IPS DF 6.9 (cell line): ENCODE measurements at regions not wholly inside any gene's neighbourhood (a gene's known extent, or its start where the extent isn't known, plus 50 kb on each side); places are given as distances from the start of the nearest gene placed in this dataset.

ENCODE experiments used
- DNase-seq: peaks from one replicate; pipeline ENCODE4 v3.0.0-alpha.2; 2013; ENCODE audit warnings: low read depth, low spot score
- H3K27ac ChIP-seq: one replicate; pipeline ENCODE4 v1.5.1; 2013; ENCODE audit warnings: low read length, control low read depth
- H3K27me3 ChIP-seq: 2 replicates; pipeline ENCODE4 v1.6.1; 2013; ENCODE audit warnings: mild to moderate bottlenecking, low read length; ENCODE audit not compliant: control insufficient read depth, insufficient read depth
- H3K36me3 ChIP-seq: 2 replicates; pipeline ENCODE4 v1.6.1; 2013; ENCODE audit warnings: low read length; ENCODE audit not compliant: control insufficient read depth, insufficient read depth
- H3K4me1 ChIP-seq: 2 replicates; pipeline ENCODE4 v1.6.1; 2013; ENCODE audit warnings: low read length; ENCODE audit not compliant: control insufficient read depth, insufficient read depth
- H3K4me3 ChIP-seq: 2 replicates; pipeline ENCODE4 v1.5.1; 2013; ENCODE audit warnings: mild to moderate bottlenecking, low read length
- H3K9me3 ChIP-seq: 2 replicates; pipeline ENCODE4 v1.6.1; 2013; ENCODE audit warnings: low read length, inconsistent platforms; ENCODE audit not compliant: control insufficient read depth, insufficient read depth
- WGBS: extraction: QIAGEN DNeasy Blood & Tissue Kit; methylation state at CpG from one replicate; pipeline ENCODE4 v1.1.7; 2013; ENCODE audit warnings: mixed read lengths, missing lambda C conversion rate; ENCODE audit not compliant: insufficient read length, insufficient coverage; 5-methylcytosine and 5-hydroxymethylcytosine counted together

GRCh38 chr6:12501990-12502389, 211.8 kb downstream of the EDN1 start:
- Histone ChIP-seq H3K4me3 (no peak overlapping the region), H3K27ac (no peak overlapping the region), H3K4me1 (no peaks in the 10 kb centered on the region), H3K36me3 (no peaks in the 10 kb centered on the region), H3K9me3 (no peaks in the 10 kb centered on the region), H3K27me3 (no peaks in the 10 kb centered on the region)
- no CpG with 5 or more reads among the region's 1 CpG for WGBS
- no peak for DNase-seq

DNA sequence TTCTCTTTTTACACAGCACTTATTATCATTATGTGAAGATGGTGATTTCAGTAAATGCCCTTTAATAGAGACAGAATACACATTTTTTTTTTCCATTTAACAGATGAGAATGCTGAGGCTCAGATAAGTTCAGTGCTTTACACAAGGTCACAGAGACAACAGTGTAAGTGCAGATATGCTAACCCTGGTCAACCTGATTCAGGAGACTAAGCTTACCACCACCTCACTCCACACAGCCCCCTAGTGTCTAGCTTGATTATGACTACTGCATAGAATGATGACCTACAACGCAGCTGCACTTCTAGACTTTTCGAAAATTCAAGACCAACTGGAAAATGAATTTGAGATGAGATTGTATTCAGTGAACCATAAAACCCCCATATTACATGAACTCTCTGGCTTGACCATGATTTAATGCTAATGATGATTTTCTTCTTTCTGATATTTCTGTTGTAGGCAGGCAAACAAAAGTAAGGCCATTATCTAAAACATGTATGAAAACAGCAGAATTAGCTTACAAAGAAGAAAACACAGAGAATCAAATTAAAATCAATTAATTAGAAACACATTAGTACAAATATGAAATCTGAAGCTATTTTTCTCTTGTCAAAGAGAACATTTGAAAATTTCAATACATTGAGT, 212.1 kb upstream of the PHACTR1 start:
- no peaks in the 10 kb centered on the region for H3K9me3 ChIP-seq
- DNase-seq, result peak; percentile 33
- WGBS, result no CpG with 5 or more reads among the region's 2 CpGs
- no peaks in the 10 kb centered on the region for H3K4me1 ChIP-seq
- no peak overlapping the region for H3K27ac ChIP-seq
- no peak overlapping the region for H3K4me3 ChIP-seq
- H3K36me3 ChIP-seq, result no peaks in the 10 kb centered on the region
- no peaks in the 10 kb centered on the region for H3K27me3 ChIP-seq

DNA sequence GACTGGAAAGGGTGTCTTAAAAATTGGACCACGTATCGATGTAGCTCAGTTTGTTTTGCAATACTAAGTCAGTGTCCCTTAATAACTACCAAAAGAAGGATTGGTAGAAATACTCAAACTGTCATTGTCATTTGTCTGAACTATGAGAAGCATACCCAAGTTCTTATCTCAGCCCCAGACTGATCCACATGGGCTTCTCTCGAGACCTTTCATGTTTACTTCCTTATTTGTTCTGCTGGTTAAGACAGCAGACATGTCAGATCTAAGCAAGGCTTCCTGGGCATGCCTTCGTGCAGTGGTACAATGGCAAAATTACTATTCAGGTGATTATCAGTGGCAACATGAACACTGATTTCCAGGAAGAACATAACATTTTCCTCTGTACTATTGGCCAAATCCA, 211.1 kb upstream of the PHACTR1 start:
- Histone ChIP-seq H3K4me3 (no peak overlapping the region), H3K4me1 (no peaks in the 10 kb centered on the region), H3K36me3 (no peaks in the 10 kb centered on the region), H3K27me3 (no peaks in the 10 kb centered on the region), H3K9me3 (no peaks in the 10 kb centered on the region), H3K27ac (no peak overlapping the region)
- no peak for DNase-seq
- WGBS, result no CpG with 5 or more reads among the region's 4 CpGs

GRCh38 chr6:12506159-12506558, 210.4 kb upstream of the PHACTR1 start:
- no peaks in the 10 kb centered on the region for H3K4me1 ChIP-seq

DNA sequence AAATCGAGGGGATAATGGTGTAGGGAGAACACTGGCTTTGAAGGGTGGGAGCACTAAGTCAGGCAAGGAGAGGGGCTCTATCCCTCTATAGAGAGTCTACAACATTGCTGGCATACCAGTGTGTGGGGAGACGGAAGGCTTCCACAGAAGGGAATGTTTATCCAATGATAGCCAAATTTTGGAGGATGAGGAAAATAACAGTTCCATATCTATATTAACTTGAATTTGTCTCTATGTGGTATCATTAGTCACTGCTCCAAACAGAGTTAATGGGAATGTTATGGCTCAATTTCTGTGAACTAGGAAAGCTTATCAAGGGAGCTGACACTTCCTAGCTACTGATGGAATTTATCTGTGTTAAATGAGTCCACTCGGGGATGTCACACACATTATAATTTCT, 208.9 kb upstream of the PHACTR1 start:
- no peaks in the 10 kb centered on the region for H3K9me3 ChIP-seq
- no peak overlapping the region for H3K4me3 ChIP-seq
- no peaks in the 10 kb centered on the region for H3K27me3 ChIP-seq
- WGBS, result 100% methylated on average over 1 of the region's 3 CpGs
- no peak for DNase-seq
- no peaks in the 10 kb centered on the region for H3K36me3 ChIP-seq
- no peaks in the 10 kb centered on the region for H3K4me1 ChIP-seq
- no peak overlapping the region for H3K27ac ChIP-seq

More at GRCh38 chr6:12506159-12506558, 210.4 kb upstream of the PHACTR1 start:
- WGBS, result no CpG with 5 or more reads among the region's 2 CpGs
- Histone ChIP-seq H3K27me3 (no peaks in the 10 kb centered on the region), H3K36me3 (no peaks in the 10 kb centered on the region), H3K9me3 (no peaks in the 10 kb centered on the region), H3K27ac (no peak overlapping the region), H3K4me3 (no peak overlapping the region)
- no peak for DNase-seq

DNA sequence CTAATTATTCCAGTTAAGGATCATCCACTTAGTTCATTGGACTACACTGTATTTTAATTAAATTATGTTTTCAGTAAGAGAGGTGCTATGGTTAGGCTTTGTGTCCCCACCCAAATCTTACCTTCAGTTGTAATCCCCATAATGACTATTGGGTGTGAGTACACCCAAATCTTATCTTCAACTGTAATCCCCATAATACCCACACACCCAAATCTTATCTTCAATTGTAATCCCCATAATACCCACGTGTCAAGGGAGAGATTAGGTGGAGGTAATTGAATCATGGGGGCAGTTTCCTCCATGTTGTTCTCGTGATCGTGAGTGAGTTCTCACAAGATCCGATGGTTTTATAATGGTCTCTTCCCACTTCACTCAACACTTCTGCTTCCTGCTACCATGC, 208.0 kb upstream of the PHACTR1 start:
- Histone ChIP-seq H3K27ac (no peak overlapping the region), H3K9me3 (no peaks in the 10 kb centered on the region), H3K27me3 (no peaks in the 10 kb centered on the region), H3K36me3 (no peaks in the 10 kb centered on the region), H3K4me1 (no peaks in the 10 kb centered on the region), H3K4me3 (no peak overlapping the region)
- WGBS, result 100% methylated on average over 1 of the region's 4 CpGs
- no peak for DNase-seq

- Histone ChIP-seq H3K27ac (no peak overlapping the region), H3K9me3 (no peaks in the 10 kb centered on the region), H3K36me3 (no peaks in the 10 kb centered on the region), H3K27me3 (no peaks in the 10 kb centered on the region), H3K4me3 (no peak overlapping the region), H3K4me1 (no peaks in the 10 kb centered on the region)
- no peak for DNase-seq
- WGBS, result no CpG with 5 or more reads among the region's 1 CpG
These were observed 207.5 kb upstream of the PHACTR1 start for GRCh38 chr6:12509060-12509459.

- WGBS, result no CpG with 5 or more reads among the region's 1 CpG
- no peak overlapping the region for H3K27ac ChIP-seq
These were observed 200.5 kb upstream of the PHACTR1 start for GRCh38 chr6:12516070-12516469.

GRCh38 chr6:12522347-12522746, 194.2 kb upstream of the PHACTR1 start:
- Histone ChIP-seq H3K4me1 (no peaks in the 10 kb centered on the region), H3K27me3 (no peaks in the 10 kb centered on the region), H3K4me3 (no peak overlapping the region), H3K27ac (no peak overlapping the region), H3K36me3 (no peaks in the 10 kb centered on the region), H3K9me3 (no peaks in the 10 kb centered on the region)
- no CpG with 5 or more reads among the region's 1 CpG for WGBS
- no peak for DNase-seq

More at GRCh38 chr6:12516070-12516469, 200.5 kb upstream of the PHACTR1 start:
- no peak for DNase-seq
- no peaks in the 10 kb centered on the region for H3K27me3 ChIP-seq
- no peaks in the 10 kb centered on the region for H3K36me3 ChIP-seq
- no peak overlapping the region for H3K4me3 ChIP-seq
- H3K9me3 ChIP-seq, result no peaks in the 10 kb centered on the region
- H3K4me1 ChIP-seq, result no peaks in the 10 kb centered on the region

DNA sequence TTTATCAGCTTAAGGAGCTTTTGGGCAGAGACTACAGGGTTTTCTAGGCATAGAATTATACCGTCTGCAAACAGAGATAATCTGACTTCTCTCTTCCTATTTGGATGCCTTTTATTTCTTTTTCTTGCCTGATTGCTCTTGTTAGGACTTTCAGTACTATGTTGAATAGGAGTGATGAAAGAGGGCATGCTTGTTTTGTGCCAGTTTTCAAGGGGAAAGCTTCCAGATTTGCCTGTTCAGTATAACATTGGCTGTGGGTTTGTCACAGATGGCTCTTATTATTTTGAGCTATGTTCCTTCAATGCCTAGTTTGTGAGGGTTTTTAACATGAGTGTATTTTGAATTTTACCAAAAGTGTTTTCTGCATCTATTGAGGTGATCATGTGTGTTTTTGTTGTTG, 192.8 kb upstream of the PHACTR1 start:
- Histone ChIP-seq H3K27ac (no peak overlapping the region), H3K36me3 (no peaks in the 10 kb centered on the region), H3K9me3 (no peaks in the 10 kb centered on the region), H3K4me3 (no peak overlapping the region), H3K4me1 (no peaks in the 10 kb centered on the region), H3K27me3 (no peaks in the 10 kb centered on the region)
- DNase-seq, result no peak
- WGBS, result no CpG with 5 or more reads among the region's 1 CpG

DNA sequence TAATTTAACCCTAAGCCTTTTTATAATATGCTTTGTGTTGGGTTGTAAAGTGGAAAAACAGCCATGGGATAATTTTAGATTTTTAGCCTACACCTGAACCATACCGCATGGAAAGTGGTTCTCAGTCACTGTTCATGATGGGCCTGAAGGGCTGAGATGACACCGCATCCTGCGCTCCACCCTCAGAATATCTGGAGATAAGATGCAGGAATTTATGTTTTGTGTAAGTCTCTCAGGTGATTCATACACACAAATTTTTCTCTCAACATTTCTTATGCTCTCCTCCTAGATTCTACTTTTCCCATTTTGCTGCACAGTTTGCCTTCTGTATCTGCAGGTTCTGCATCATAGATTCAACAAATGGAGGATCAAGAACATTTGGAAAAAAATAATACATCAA, 191.3 kb upstream of the PHACTR1 start:
- no peak for DNase-seq
- no peak overlapping the region for H3K4me3 ChIP-seq
- WGBS, result no CpG with 5 or more reads among the region's 3 CpGs

More for the DNA sequence above, 191.3 kb upstream of the PHACTR1 start:
- no peaks in the 10 kb centered on the region for H3K36me3 ChIP-seq
- H3K4me1 ChIP-seq, result no peaks in the 10 kb centered on the region
- H3K27ac ChIP-seq, result no peak overlapping the region
- H3K27me3 ChIP-seq, result no peaks in the 10 kb centered on the region
- H3K9me3 ChIP-seq, result no peaks in the 10 kb centered on the region
